ENCODE measurements at regions not wholly inside any gene's neighbourhood (a gene's known extent, or its start where the extent isn't known, plus 50 kb on each side); places are given as distances from the start of the nearest gene placed in this dataset.

GRCh38 chr11:15886299-15886698, 470.0 kb downstream of the SOX6 start:
- Mint-ChIP-seq H3K4me1 (ENCODE audit: low read depth) (no peaks in the 10 kb centered on the region), H3K9me3 (no peaks in the 10 kb centered on the region), H3K27me3 (ENCODE audit: low read depth) (peaks cover 3% of the 10 kb centered on the region), H3K27ac (no peak overlapping the region), H3K4me3 (no peak overlapping the region), H3K36me3 (ENCODE audit: low read depth) (no peaks in the 10 kb centered on the region)
- DNase-seq (ENCODE audit: low spot score), result no peak

GRCh38 chr11:15886866-15887265, 469.5 kb downstream of the SOX6 start:
- Mint-ChIP-seq H3K27me3 (ENCODE audit: low read depth) (peaks cover 3% of the 10 kb centered on the region), H3K4me1 (ENCODE audit: low read depth) (no peaks in the 10 kb centered on the region), H3K4me3 (no peak overlapping the region), H3K27ac (no peak overlapping the region), H3K36me3 (ENCODE audit: low read depth) (no peaks in the 10 kb centered on the region), H3K9me3 (no peaks in the 10 kb centered on the region)
- no peak for DNase-seq (ENCODE audit: low spot score)

GRCh38 chr11:15888556-15889345, 467.6 kb downstream of the SOX6 start:
- Mint-ChIP-seq H3K36me3 (ENCODE audit: low read depth) (no peaks in the 10 kb centered on the region), H3K27ac (no peak overlapping the region), H3K4me1 (ENCODE audit: low read depth) (no peaks in the 10 kb centered on the region), H3K27me3 (ENCODE audit: low read depth) (peaks cover 3% of the 10 kb centered on the region), H3K4me3 (no peak overlapping the region), H3K9me3 (no peaks in the 10 kb centered on the region)
- DNase-seq (ENCODE audit: low spot score), result no peak

GRCh38 chr11:15889363-15890030, 466.8 kb downstream of the SOX6 start:
- Mint-ChIP-seq H3K36me3 (ENCODE audit: low read depth) (no peaks in the 10 kb centered on the region), H3K27me3 (ENCODE audit: low read depth) (peaks cover 3% of the 10 kb centered on the region), H3K4me1 (ENCODE audit: low read depth) (no peaks in the 10 kb centered on the region), H3K4me3 (no peak overlapping the region), H3K27ac (no peak overlapping the region), H3K9me3 (no peaks in the 10 kb centered on the region)
- no peak for DNase-seq (ENCODE audit: low spot score)

GRCh38 chr11:15890031-15890713, 466.2 kb downstream of the SOX6 start:
- no peaks in the 10 kb centered on the region for H3K4me1 Mint-ChIP-seq (ENCODE audit: low read depth)
- H3K27me3 Mint-ChIP-seq (ENCODE audit: low read depth), result peaks cover 3% of the 10 kb centered on the region
- H3K4me3 Mint-ChIP-seq, result no peak overlapping the region
- no peaks in the 10 kb centered on the region for H3K9me3 Mint-ChIP-seq
- H3K36me3 Mint-ChIP-seq (ENCODE audit: low read depth), result no peaks in the 10 kb centered on the region
- DNase-seq (ENCODE audit: low spot score), result no peak
- H3K27ac Mint-ChIP-seq, result no peak overlapping the region

DNA sequence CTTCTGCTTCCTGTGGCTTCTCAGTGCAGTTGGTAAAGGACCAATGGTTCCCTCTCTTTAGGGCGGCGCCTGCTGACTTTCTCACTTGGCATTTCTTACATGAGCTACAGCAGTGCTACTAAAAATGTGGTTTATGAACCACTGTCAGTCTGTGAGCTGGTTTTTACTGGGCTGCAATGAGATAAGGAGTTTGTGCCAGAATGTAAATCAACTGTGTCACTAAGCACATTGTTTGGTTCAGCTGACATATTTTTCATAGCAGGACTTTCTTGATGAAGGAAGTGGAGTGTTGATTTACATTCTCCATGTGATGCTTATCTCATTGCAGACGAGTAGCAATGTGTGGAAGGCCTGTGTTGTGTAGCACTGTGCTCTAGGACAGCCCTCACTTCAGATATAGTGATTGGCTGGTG, 463.3 kb downstream of the SOX6 start:
- Mint-ChIP-seq H3K4me1 (ENCODE audit: low read depth) (no peaks in the 10 kb centered on the region), H3K27ac (no peak overlapping the region), H3K36me3 (ENCODE audit: low read depth) (no peaks in the 10 kb centered on the region), H3K27me3 (ENCODE audit: low read depth) (peaks cover 3% of the 10 kb centered on the region), H3K9me3 (no peaks in the 10 kb centered on the region), H3K4me3 (no peak overlapping the region)
- DNase-seq (ENCODE audit: low spot score), result no peak

DNA sequence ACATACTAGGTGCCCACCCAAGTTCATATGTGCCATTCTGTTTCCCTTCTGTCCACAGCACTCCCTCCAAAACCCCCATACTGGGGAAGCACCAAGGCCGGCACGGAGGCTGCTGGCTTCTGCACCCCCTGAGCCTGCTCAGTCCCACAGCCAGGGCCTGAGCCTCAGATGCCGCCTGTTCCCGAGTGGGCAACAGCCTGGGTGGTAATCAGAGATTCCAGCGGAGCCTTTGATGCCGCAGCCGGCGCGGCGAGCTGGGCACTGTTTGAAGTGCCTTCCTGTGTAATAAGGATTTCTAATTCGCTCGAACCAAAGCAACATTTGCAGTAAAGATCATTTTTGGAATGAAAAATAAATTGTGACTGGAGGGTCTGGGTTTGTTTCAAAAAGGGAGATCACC, 460.3 kb downstream of the SOX6 start:
- Mint-ChIP-seq H3K36me3 (ENCODE audit: low read depth) (no peaks in the 10 kb centered on the region), H3K4me3 (no peak overlapping the region), H3K27ac (no peak overlapping the region), H3K4me1 (ENCODE audit: low read depth) (no peaks in the 10 kb centered on the region), H3K9me3 (no peaks in the 10 kb centered on the region), H3K27me3 (ENCODE audit: low read depth) (no peaks in the 10 kb centered on the region)
- DNase-seq (ENCODE audit: low spot score), result no peak

DNA sequence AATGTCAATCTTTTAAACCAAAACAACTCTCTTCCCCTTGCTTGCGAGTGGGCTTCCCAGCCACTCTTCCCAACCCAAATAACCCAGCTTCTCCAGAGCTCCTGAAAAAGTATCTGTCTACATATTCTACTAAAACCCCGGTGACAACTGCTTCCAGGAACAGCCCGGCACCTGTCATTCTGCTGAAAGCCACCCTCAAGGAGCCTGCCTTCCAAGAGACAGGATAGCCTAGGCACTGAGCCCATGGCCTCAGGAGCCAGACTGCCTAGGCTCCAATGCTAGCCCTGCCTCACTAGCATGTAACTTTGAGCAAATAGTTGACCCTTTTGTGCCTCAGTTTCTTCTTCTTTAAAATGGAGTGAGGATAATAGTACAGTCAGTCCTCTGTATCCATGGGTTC, 459.8 kb downstream of the SOX6 start:
- no peak for DNase-seq (ENCODE audit: low spot score)
- H3K4me1 Mint-ChIP-seq (ENCODE audit: low read depth), result no peaks in the 10 kb centered on the region
- no peaks in the 10 kb centered on the region for H3K9me3 Mint-ChIP-seq
- H3K27ac Mint-ChIP-seq, result no peak overlapping the region
- H3K4me3 Mint-ChIP-seq, result no peak overlapping the region
- no peaks in the 10 kb centered on the region for H3K27me3 Mint-ChIP-seq (ENCODE audit: low read depth)
- no peaks in the 10 kb centered on the region for H3K36me3 Mint-ChIP-seq (ENCODE audit: low read depth)

DNA sequence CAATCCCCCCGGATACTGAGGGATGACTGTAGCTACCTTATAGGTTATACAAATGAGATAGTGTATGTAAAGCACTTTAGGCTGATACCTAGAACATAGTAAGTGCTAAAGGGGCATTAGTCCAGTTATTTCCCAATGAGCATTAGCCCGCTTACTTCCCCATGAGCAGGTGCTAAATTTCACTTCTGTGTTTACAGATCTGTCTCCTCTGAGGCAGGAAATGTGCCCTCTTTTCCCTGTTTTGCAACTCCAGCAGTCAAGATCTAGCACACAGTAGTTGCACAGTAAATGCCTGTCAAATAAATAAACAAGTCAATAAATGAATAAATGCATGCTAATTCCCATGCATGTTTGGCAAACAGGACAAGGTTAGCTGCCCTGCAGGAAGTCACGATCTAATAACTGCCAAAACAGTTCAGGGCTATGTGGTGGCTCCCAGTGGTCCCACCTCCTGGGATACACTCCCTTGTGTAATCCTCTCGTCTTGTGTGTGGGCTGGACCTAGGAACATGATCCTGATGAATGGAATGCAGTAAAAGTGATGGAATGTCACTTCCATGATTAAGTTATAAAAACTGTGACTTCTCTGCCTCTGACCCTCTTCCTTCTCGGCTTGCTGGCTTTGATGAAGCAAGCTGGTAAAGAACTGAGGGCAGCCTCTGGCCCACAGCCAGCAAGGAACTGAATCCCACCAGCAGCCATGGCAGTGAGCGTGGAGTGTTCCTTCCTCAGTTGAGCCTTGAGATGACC, 459.0 kb downstream of the SOX6 start:
- H3K4me1 Mint-ChIP-seq (ENCODE audit: low read depth), result no peaks in the 10 kb centered on the region
- H3K27me3 Mint-ChIP-seq (ENCODE audit: low read depth), result no peaks in the 10 kb centered on the region
- no peak for DNase-seq (ENCODE audit: low spot score)
- no peaks in the 10 kb centered on the region for H3K9me3 Mint-ChIP-seq
- H3K27ac Mint-ChIP-seq, result no peak overlapping the region
- no peak overlapping the region for H3K4me3 Mint-ChIP-seq
- H3K36me3 Mint-ChIP-seq (ENCODE audit: low read depth), result no peaks in the 10 kb centered on the region

DNA sequence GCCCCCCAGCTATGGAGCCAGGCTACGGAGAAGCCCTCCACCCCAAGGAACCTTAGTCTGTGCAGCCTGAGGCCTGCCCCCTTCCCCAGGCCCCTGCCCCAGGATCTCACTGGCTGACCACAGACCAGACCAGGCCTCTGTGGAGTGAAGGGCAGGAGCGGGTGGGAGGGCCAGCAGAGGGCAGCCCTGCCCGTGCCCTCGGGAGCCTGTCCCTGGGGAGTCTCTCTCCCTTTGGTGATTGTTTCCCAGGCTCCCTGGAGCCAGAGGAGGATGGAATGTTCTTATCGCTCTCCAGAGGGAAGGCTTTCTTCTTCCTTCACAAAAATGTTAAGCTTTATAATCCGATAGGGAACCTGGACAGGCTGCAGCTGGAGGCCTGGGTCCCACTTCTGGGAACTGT, 455.3 kb downstream of the SOX6 start:
- no peaks in the 10 kb centered on the region for H3K36me3 Mint-ChIP-seq (ENCODE audit: low read depth)
- no peaks in the 10 kb centered on the region for H3K9me3 Mint-ChIP-seq
- H3K27me3 Mint-ChIP-seq (ENCODE audit: low read depth), result no peaks in the 10 kb centered on the region
- H3K27ac Mint-ChIP-seq, result no peak overlapping the region
- no peak overlapping the region for H3K4me3 Mint-ChIP-seq
- no peak for DNase-seq (ENCODE audit: low spot score)
- H3K4me1 Mint-ChIP-seq (ENCODE audit: low read depth), result no peaks in the 10 kb centered on the region

- Mint-ChIP-seq H3K36me3 (ENCODE audit: low read depth) (no peaks in the 10 kb centered on the region), H3K4me3 (no peak overlapping the region), H3K27ac (no peak overlapping the region), H3K9me3 (no peaks in the 10 kb centered on the region), H3K4me1 (ENCODE audit: low read depth) (no peaks in the 10 kb centered on the region), H3K27me3 (ENCODE audit: low read depth) (no peaks in the 10 kb centered on the region)
- DNase-seq (ENCODE audit: low spot score), result no peak
These were observed 454.6 kb downstream of the SOX6 start for GRCh38 chr11:15901790-15902189.

DNA sequence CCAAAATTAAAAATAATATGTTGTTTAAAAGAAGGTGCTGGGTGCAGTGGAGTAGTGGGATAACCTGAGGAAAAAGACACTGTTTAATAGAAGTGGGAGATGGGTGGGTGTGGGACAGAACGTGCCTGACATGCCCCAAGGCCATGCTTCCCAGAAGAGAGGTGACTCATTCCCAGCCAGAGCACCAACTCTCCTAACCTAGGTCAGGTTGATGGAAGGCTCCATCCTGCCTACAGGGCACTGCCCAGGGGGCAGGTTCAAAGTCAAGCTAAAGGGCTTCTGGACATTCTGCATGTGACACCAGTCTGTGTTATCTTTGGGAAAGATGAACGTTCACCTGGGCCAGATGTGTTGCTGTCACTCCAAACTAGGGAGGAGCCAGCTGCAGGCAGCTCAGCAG, 453.1 kb downstream of the SOX6 start:
- H3K9me3 Mint-ChIP-seq, result no peaks in the 10 kb centered on the region
- no peaks in the 10 kb centered on the region for H3K4me1 Mint-ChIP-seq (ENCODE audit: low read depth)
- H3K27me3 Mint-ChIP-seq (ENCODE audit: low read depth), result no peaks in the 10 kb centered on the region
- no peak overlapping the region for H3K4me3 Mint-ChIP-seq
- H3K27ac Mint-ChIP-seq, result no peak overlapping the region
- no peak for DNase-seq (ENCODE audit: low spot score)
- no peaks in the 10 kb centered on the region for H3K36me3 Mint-ChIP-seq (ENCODE audit: low read depth)

DNA sequence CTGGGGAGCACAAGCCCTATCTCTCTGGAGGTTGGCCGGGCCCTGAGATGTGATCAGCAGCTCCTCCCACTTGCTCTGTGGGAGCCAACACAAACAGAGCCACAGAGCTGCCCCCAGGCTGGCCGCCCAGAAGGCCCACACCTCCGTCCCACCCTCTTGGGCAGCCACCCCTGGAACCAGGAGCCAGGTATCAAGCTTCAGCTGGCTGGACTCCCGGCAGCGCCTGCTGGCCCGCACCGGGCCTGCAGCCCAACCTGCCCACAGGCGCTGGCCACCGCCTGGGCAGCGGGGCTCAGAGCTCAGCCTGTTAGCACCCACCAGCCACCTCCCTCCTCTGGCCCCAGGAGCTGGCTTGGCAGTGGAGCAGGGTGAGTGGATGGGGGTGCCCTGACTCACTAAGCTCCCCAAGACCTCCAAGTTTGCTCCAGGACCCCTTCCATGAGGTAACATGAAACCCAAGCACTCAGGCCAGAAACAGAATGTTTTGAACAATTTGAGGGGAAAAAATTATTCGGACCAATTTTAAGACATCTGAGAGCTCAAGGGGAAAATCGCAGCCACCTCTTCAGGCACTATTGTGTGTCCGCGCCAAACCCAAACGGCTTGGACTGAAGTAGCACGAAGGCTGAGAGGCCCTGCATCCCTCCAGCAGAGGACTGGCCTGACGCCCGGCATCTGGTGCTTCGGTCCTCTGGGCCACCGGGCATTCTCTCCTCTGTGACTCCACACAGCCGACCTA, 450.8 kb downstream of the SOX6 start:
- Mint-ChIP-seq H3K9me3 (no peaks in the 10 kb centered on the region), H3K27me3 (ENCODE audit: low read depth) (no peaks in the 10 kb centered on the region), H3K4me3 (no peak overlapping the region), H3K4me1 (ENCODE audit: low read depth) (no peaks in the 10 kb centered on the region), H3K27ac (no peak overlapping the region), H3K36me3 (ENCODE audit: low read depth) (no peaks in the 10 kb centered on the region)
- DNase-seq (ENCODE audit: low spot score), result no peak
